ENCODE measurements at regions not wholly inside any gene's neighbourhood (a gene's known extent, or its start where the extent isn't known, plus 50 kb on each side); places are given as distances from the start of the nearest gene placed in this dataset.

DNA sequence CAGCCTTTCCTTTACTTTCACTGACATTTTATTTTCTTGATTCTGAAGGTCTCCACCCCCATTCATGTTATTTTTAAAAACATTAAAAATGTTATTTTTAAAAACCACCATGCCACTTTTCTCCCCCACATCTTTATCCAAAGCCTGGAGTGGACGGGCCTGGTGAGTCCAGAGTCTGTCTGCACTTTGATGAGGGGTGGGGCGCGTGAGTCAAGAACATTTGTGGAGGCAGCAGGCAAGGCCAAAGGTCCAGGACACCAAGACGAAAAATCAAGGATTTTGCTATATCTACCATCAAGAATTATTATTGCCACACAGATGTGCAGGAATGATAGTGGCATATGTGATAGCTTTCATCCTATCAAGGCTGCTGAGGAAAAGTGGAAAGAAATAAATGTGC lies 224.9 kb downstream of the FGF9 start:
- H3K9me3 ChIP-seq, result no peaks in the 10 kb centered on the region
- TF ChIP-seq, protein P1, sequence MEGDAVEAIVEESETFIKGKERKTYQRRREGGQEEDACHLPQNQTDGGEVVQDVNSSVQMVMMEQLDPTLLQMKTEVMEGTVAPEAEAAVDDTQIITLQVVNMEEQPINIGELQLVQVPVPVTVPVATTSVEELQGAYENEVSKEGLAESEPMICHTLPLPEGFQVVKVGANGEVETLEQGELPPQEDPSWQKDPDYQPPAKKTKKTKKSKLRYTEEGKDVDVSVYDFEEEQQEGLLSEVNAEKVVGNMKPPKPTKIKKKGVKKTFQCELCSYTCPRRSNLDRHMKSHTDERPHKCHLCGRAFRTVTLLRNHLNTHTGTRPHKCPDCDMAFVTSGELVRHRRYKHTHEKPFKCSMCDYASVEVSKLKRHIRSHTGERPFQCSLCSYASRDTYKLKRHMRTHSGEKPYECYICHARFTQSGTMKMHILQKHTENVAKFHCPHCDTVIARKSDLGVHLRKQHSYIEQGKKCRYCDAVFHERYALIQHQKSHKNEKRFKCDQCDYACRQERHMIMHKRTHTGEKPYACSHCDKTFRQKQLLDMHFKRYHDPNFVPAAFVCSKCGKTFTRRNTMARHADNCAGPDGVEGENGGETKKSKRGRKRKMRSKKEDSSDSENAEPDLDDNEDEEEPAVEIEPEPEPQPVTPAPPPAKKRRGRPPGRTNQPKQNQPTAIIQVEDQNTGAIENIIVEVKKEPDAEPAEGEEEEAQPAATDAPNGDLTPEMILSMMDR (IDR thresholded peaks at IDR 0.05), result no peak

DNA sequence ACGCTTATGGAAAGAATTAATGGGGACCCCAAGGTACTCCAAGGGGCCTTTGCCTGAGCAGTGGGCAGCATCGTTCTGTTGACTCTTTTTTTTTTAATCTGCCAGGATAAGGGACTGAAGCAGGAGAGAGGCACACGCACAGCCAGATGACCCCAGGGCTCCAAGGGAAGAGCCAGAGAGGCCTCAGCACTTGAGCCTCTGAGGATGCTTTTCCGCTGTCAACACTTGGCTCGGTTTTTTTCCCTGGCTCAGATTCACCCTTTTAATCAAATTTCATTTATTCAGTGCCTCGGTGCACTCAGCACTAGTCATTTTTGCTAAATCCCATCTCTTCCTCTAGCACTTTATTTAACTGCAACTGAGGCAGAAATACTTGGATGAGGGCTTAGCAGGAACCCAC lies 226.3 kb downstream of the FGF9 start:
- Histone ChIP-seq H3K27ac (no peak overlapping the region), H3K4me1 (ENCODE audit: control insufficient read depth in 1 of 2, insufficient read depth in 1 of 2, low read depth in 1 of 2, low read length in 1 of 2) (no peaks in the 10 kb centered on the region), H3K4me3 (ENCODE audit: low read depth in 1 of 2, low read length in 1 of 2) (no peak overlapping the region), H3K27me3 (no peaks in the 10 kb centered on the region), H3K9me3 (no peaks in the 10 kb centered on the region), H3K36me3 (no peaks in the 10 kb centered on the region)
- TF ChIP-seq, protein P1 (IDR thresholded peaks at IDR 0.05), result no peak

More for the DNA sequence above, 224.9 kb downstream of the FGF9 start:
- H3K27me3 ChIP-seq, result no peaks in the 10 kb centered on the region
- H3K4me3 ChIP-seq (ENCODE audit: low read depth in 1 of 2, low read length in 1 of 2), result no peak overlapping the region
- H3K36me3 ChIP-seq, result no peaks in the 10 kb centered on the region
- no peak overlapping the region for H3K27ac ChIP-seq
- H3K4me1 ChIP-seq (ENCODE audit: control insufficient read depth in 1 of 2, insufficient read depth in 1 of 2, low read depth in 1 of 2, low read length in 1 of 2), result no peaks in the 10 kb centered on the region

- no peak overlapping the region for H3K4me3 ChIP-seq (ENCODE audit: low read depth in 1 of 2, low read length in 1 of 2)
- no peaks in the 10 kb centered on the region for H3K9me3 ChIP-seq
- H3K36me3 ChIP-seq, result no peaks in the 10 kb centered on the region
- H3K27ac ChIP-seq, result no peak overlapping the region
- no peaks in the 10 kb centered on the region for H3K4me1 ChIP-seq (ENCODE audit: control insufficient read depth in 1 of 2, insufficient read depth in 1 of 2, low read depth in 1 of 2, low read length in 1 of 2)
- no peaks in the 10 kb centered on the region for H3K27me3 ChIP-seq
- TF ChIP-seq, protein P1 (IDR thresholded peaks at IDR 0.05), result no peak
Observed at GRCh38 chr13:21898459-21898858, 227.6 kb downstream of the FGF9 start.

- TF ChIP-seq, protein P1 (IDR thresholded peaks at IDR 0.05), result no peak
- Histone ChIP-seq H3K36me3 (no peaks in the 10 kb centered on the region), H3K4me3 (ENCODE audit: low read depth in 1 of 2, low read length in 1 of 2) (no peak overlapping the region), H3K4me1 (ENCODE audit: control insufficient read depth in 1 of 2, insufficient read depth in 1 of 2, low read depth in 1 of 2, low read length in 1 of 2) (no peaks in the 10 kb centered on the region), H3K27ac (no peak overlapping the region), H3K9me3 (no peaks in the 10 kb centered on the region), H3K27me3 (no peaks in the 10 kb centered on the region)
Observed at GRCh38 chr13:21898945-21899344, 228.1 kb downstream of the FGF9 start.

- TF ChIP-seq, protein P1 (IDR thresholded peaks at IDR 0.05), result no peak
- Histone ChIP-seq H3K4me1 (ENCODE audit: control insufficient read depth in 1 of 2, insufficient read depth in 1 of 2, low read depth in 1 of 2, low read length in 1 of 2) (no peaks in the 10 kb centered on the region), H3K9me3 (no peaks in the 10 kb centered on the region), H3K4me3 (ENCODE audit: low read depth in 1 of 2, low read length in 1 of 2) (no peak overlapping the region), H3K27me3 (no peaks in the 10 kb centered on the region), H3K27ac (no peak overlapping the region), H3K36me3 (no peaks in the 10 kb centered on the region)
Observed at GRCh38 chr13:21901336-21901735, 230.5 kb downstream of the FGF9 start.
